Stomach (tissue), 8 donors: ENCODE measurements at regions not wholly inside any gene's neighbourhood (a gene's known extent, or its start where the extent isn't known, plus 50 kb on each side); places are given as distances from the start of the nearest gene placed in this dataset.

Experiments used
- DNase-seq, 2 donors: peaks; one replicate each; pipeline versions ENCODE4 v3.0.0 to v3.0.0-alpha.2; 2013 to 2019
- H3K27ac ChIP-seq, 5 donors: fragments of 200-600 bp in 4 of 5; sonication (generic) in 4 of 5; one replicate each; pipeline ENCODE4 v1.5.1; 2013 to 2019; ENCODE audit warnings: mild to moderate bottlenecking in 1 of 5, moderate library complexity in 1 of 5
- H3K27me3 ChIP-seq, 3 donors: fragments of 200-600 bp; sonication (generic); one replicate each; pipeline ENCODE4 v1.5.1; 2017 to 2019; ENCODE audit warnings: mixed run types in 1 of 3
- H3K36me3 ChIP-seq, 4 donors: fragments of 200-600 bp; sonication (generic); 1 replicate in 3 of 4; 2 replicates in 1 of 4; pipeline ENCODE4 v1.5.1; 2016 to 2019
- H3K4me1 ChIP-seq, 4 donors: fragments of 200-600 bp; sonication (generic); one replicate each; pipeline ENCODE4 v1.5.1; 2016 to 2019
- H3K4me3 ChIP-seq, 4 donors: fragments of 200-600 bp; sonication (generic) in 3 of 4; one replicate each; pipeline ENCODE4 v1.5.1; 2016 to 2019; ENCODE audit warnings: mild to moderate bottlenecking in 1 of 4
- H3K9me3 ChIP-seq, 4 donors: fragments of 200-600 bp; sonication (generic); one replicate each; pipeline ENCODE4 v1.5.1; 2016 to 2019
- EP300 ChIP-seq: sonication (generic); formaldehyde crosslinking; IDR thresholded peaks from one replicate; pipeline ENCODE4 v1.6.1; 2017; ENCODE audit warnings: antibody characterized with exemption
- POLR2A ChIP-seq, 4 donors: fragments of 450-650 bp; IDR thresholded peaks; one replicate each; pipeline ENCODE4 v1.6.1; 2016; ENCODE audit warnings: antibody characterized with exemption in 4 of 4, control low read depth in 2 of 4, mild to moderate bottlenecking in 1 of 4, moderate library complexity in 1 of 4
- POLR2AphosphoS5 ChIP-seq, 3 donors: sonication (generic); formaldehyde crosslinking; IDR thresholded peaks; one replicate each; pipeline ENCODE4 v1.6.1; 2016; ENCODE audit warnings: antibody characterized with exemption in 3 of 3
- WGBS, 5 donors: extraction: QIAGEN DNeasy Blood & Tissue Kit in 3 of 5; methylation state at CpG; one replicate each; pipeline versions ENCODE4 v1.1.5 to v1.1.7; 2013 to 2018; 5-methylcytosine and 5-hydroxymethylcytosine counted together
- intact Hi-C: fragments of 100-400 bp; cut with DNase I; formaldehyde crosslinking; loops from one replicate; pipeline ENCODE4 v1.15.1; 2023; ENCODE audit warnings: low total_unique reads
- TF ChIP-seq, protein P1 (sequence below), 7 experiments: fragments of 450-650 bp in 4 of 7; fragments of 200-600 bp in 3 of 7; sonication (generic) in 3 of 7; IDR thresholded peaks; one replicate each; pipeline ENCODE4 v1.5.1; 2016 to 2019; ENCODE audit warnings: antibody characterized with exemption in 7 of 7, control low read depth in 2 of 7, mild to moderate bottlenecking in 1 of 7
- donor health status: healthy with polysubstance abuse.
- donor health status: Bipolar disorder and iron deficiency.
- donor health status: healthy.

DNA sequence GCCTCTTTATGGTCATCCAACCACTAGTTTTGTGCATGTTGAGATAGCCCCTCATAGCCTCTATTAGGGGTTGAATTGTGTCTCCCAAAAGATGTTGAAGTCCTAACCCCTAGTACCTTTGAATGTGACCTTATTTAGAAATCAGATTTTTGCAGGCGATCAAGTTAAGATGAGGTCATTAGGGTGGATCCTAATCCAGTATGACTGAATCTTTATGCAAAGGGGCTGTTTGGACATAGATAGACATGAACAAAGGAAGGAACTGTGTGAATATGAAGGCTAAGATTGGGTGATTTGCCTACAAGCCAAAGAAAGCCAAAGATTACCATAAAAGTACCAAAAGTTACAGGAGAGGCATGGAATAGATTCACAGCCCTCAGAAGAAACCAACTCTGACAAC, 209.6 kb downstream of the NUAK1 start:
- intact Hi-C loops: no loop called here
- Histone ChIP-seq H3K36me3 (no peaks in the 10 kb centered on the region), H3K4me1 (peaks cover 0 to 4% (median 0%) of the 10 kb centered on the region in 4 donors), H3K27ac (no peak overlapping the region), H3K27me3 (peaks cover 0 to 3% (median 0%) of the 10 kb centered on the region in 3 donors), H3K9me3 (no peaks in the 10 kb centered on the region), H3K4me3 (no peak overlapping the region)
- 92 to 100% (median 96%) methylated on average over 1 of the region's 1 CpG for WGBS, 5 donors
- no peak for DNase-seq
- TF ChIP-seq EP300 (no peak), POLR2AphosphoS5 (IDR thresholded peaks at IDR 0.05) (no peak), POLR2A (IDR thresholded peaks at IDR 0.05) (no peak)
- TF ChIP-seq, protein P1, sequence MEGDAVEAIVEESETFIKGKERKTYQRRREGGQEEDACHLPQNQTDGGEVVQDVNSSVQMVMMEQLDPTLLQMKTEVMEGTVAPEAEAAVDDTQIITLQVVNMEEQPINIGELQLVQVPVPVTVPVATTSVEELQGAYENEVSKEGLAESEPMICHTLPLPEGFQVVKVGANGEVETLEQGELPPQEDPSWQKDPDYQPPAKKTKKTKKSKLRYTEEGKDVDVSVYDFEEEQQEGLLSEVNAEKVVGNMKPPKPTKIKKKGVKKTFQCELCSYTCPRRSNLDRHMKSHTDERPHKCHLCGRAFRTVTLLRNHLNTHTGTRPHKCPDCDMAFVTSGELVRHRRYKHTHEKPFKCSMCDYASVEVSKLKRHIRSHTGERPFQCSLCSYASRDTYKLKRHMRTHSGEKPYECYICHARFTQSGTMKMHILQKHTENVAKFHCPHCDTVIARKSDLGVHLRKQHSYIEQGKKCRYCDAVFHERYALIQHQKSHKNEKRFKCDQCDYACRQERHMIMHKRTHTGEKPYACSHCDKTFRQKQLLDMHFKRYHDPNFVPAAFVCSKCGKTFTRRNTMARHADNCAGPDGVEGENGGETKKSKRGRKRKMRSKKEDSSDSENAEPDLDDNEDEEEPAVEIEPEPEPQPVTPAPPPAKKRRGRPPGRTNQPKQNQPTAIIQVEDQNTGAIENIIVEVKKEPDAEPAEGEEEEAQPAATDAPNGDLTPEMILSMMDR (IDR thresholded peaks at IDR 0.05): no peak

DNA sequence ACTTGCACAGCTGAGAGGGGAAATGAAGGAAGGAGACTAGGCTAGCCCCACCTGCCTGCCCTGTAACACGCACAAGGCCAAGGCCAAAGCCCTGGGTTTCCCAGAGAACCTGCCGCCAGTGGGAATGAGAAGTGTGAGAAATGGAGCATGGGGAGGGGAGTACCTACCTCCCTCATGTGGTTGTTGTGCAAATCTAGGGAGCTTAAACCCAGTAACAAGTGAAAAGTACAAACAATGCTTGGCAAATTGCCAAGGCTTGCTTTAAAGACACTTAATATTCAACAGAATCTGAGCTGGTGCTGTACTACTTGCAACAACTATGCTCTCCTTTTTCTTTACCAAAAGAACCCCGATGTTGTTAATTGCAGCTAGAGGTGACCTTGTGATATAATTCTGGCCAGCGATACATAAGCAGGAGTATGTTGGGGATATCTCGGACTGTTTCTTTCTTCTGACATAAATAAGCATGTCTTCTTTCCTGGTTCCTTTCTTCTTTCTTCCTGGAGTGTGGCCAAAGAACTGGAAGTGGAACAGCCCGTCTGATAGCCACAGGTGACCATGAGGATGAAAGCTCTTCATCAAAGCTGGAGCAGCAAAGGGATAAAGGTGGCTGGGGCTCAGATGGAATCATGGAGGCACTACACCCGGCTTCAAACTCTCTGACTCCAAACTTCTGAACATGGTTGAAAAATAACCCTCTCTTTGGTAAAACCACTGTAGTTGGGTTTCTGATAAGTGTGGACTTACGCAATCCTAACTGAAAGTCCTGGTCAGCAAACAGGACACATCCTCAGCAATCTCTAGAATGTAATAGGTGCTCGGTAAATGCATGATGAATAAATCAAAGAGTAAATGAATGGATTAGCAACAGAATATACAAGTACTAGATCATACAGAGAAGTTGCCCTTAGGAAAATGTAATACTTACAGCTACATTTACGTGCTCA, 207.9 kb downstream of the NUAK1 start:
- H3K27me3 ChIP-seq: peaks cover 0 to 3% (median 0%) of the 10 kb centered on the region in 3 donors
- intact Hi-C loops: no loop called here
- H3K4me1 ChIP-seq: peaks cover 0 to 8% (median 0%) of the 10 kb centered on the region in 4 donors
- H3K4me3 ChIP-seq: no peak overlapping the region
- DNase-seq: no peak
- 65 to 79% (median 74%) methylated on average over 10 of the region's 10 CpGs for WGBS, 5 donors
- H3K27ac ChIP-seq: no peak overlapping the region
- no peak for TF ChIP-seq POLR2AphosphoS5 (IDR thresholded peaks at IDR 0.05)
- no peak for TF ChIP-seq POLR2A (IDR thresholded peaks at IDR 0.05)
- TF ChIP-seq EP300: no peak
- TF ChIP-seq, protein P1 (IDR thresholded peaks at IDR 0.05): no peak
- no peaks in the 10 kb centered on the region for H3K9me3 ChIP-seq
- no peaks in the 10 kb centered on the region for H3K36me3 ChIP-seq

DNA sequence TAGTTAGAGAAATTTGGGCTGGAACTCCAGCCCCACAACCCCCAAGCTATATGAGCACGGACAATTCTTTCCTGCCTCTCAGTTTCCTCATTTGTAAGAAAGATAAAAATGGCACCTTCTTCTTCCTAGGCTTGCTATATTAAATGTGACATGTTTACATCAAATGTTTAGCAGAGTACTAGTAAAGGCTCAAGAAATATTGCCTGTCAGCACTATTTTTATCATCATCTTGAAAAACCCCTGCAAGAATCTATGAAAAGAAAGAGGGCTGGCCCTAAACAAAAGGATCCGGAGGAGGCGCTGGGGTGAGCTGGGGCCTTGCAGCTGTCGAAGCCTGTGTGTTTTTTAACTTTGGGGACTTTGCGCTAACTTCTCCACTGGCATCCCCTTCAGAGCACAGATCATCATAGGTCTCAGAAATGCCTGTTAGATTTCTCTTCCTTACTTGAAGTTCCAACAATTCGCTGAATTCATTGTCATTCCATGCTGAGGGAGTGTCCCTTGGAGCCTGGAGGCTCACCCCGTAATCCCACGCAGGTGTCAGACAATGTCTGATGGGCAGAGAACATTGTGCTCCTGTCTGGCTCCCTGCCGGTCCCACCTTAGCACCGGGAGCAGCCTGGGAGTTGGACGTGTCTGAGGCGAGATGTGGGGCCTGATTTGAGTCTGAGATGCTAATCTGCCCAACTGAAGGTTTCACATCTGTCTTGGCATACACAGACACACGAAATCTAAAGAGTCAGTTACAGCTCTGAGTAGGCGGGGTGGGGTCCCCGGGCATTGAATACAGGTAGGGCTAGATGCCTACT, 206.8 kb downstream of the NUAK1 start:
- H3K4me1 ChIP-seq: peaks cover 0 to 8% (median 0%) of the 10 kb centered on the region in 4 donors
- 73 to 79% (median 77%) methylated on average over 13 to 15 of the region's 15 CpGs for WGBS, 5 donors
- H3K4me3 ChIP-seq: no peak overlapping the region
- intact Hi-C loops: no loop called here
- peaks cover 0 to 3% (median 0%) of the 10 kb centered on the region in 3 donors for H3K27me3 ChIP-seq
- TF ChIP-seq POLR2AphosphoS5 (IDR thresholded peaks at IDR 0.05): no peak
- TF ChIP-seq POLR2A (IDR thresholded peaks at IDR 0.05): no peak
- TF ChIP-seq, protein P1 (IDR thresholded peaks at IDR 0.05): no peak
- no peak for TF ChIP-seq EP300
- no peaks in the 10 kb centered on the region for H3K36me3 ChIP-seq
- H3K27ac ChIP-seq: no peak overlapping the region
- H3K9me3 ChIP-seq: no peaks in the 10 kb centered on the region
- DNase-seq: no peak
